Panc1 (cell line): ENCODE measurements at regions not wholly inside any gene's neighbourhood (a gene's known extent, or its start where the extent isn't known, plus 50 kb on each side); places are given as distances from the start of the nearest gene placed in this dataset.

Source experiments
- ATAC-seq: fragments of 200-7000 bp; cut with Tn5 transposase; 2 replicates; pipeline ENCODE4 v1.9.1; 2020; ENCODE audit warnings: mild to moderate bottlenecking, moderate library complexity
- BruUV-seq: library from RNA; stranded (reverse); fragments of 400-500 nt; replicated peaks from 2 replicates; lab custom pipeline; 2021; lab: Mats Ljungman, UMichigan
- CTCF ChIA-PET: fragments of 300-600 bp; sonication (Branson Sonifier 250); formaldehyde crosslinking; loops from one replicate; lab custom pipeline; 2022; ENCODE audit warnings: antibody characterized with exemption; lab: Charles Lee
- POLR2A ChIA-PET: fragments of 300-600 bp; sonication (Branson Sonifier 250); formaldehyde crosslinking; loops from one replicate; lab custom pipeline; 2022; ENCODE audit warnings: antibody characterized with exemption; lab: Charles Lee
- DNase-seq: peaks from one replicate; pipeline ENCODE4 v3.0.0-alpha.2; 2010; ENCODE audit warnings: low read depth, low spot score
- H3K27ac ChIP-seq: 2 replicates; pipeline ENCODE4 v1.5.1; 2011; ENCODE audit warnings: mild to moderate bottlenecking, low read length, inconsistent platforms
- H3K27me3 ChIP-seq: fragments of 200-500 bp; sonication (Bioruptor generic); 2 replicates; pipeline ENCODE4 v1.6.0; 2014; ENCODE audit warnings: low read length, inconsistent platforms; ENCODE audit not compliant: control insufficient read depth, insufficient read depth
- H3K36me3 ChIP-seq: fragments of 200-500 bp; sonication (Bioruptor generic); 2 replicates; pipeline ENCODE4 v1.5.1; 2014; ENCODE audit warnings: inconsistent platforms, mild to moderate bottlenecking, low read length, moderate library complexity; ENCODE audit not compliant: control insufficient read depth, insufficient read depth
- H3K4me1 ChIP-seq: 2 replicates; pipeline ENCODE4 v1.5.1; 2011; ENCODE audit warnings: inconsistent platforms, mild to moderate bottlenecking, low read length, moderate library complexity; ENCODE audit not compliant: control insufficient read depth, insufficient read depth
- H3K4me3 ChIP-seq, 2 experiments: 2 replicates each; pipeline ENCODE4 v1.5.1; 2011 to 2012; ENCODE audit warnings: low read depth in 2 of 2, low read length in 2 of 2, mild to moderate bottlenecking in 2 of 2, inconsistent platforms in 1 of 2, moderate library complexity in 1 of 2
- H3K9me3 ChIP-seq: fragments of 200-500 bp; sonication (Bioruptor generic); 2 replicates; pipeline ENCODE4 v1.5.1; 2014; ENCODE audit warnings: low read depth, mild to moderate bottlenecking, inconsistent platforms, low read length, moderate library complexity; ENCODE audit not compliant: control insufficient read depth, insufficient read depth
- POLR2AphosphoS5 ChIP-seq: IDR thresholded peaks from 2 replicates; pipeline ENCODE4 v1.6.1; 2012; ENCODE audit warnings: mild to moderate bottlenecking, low read depth, low read length, moderate library complexity
- SIN3A ChIP-seq: IDR thresholded peaks from 2 replicates; pipeline ENCODE4 v1.6.1; 2012; ENCODE audit warnings: low read depth, mild to moderate bottlenecking, low read length, moderate library complexity, borderline replicate concordance; ENCODE audit not compliant: insufficient read depth
- TCF7L2 ChIP-seq: IDR thresholded peaks from 2 replicates; pipeline ENCODE4 v1.6.1; 2011; ENCODE audit warnings: mild to moderate bottlenecking, low read depth, low read length, inconsistent platforms
- in situ Hi-C: cut with HindIII; loops from 2 replicates; pipeline ENCODE4 v1.10.0; 2016; ENCODE audit warnings: low sequenced_read_pairs, low pct_unique_long_range_greater_than_20kb
- intact Hi-C: fragments of 100-400 bp; cut with micrococcal nuclease; formaldehyde crosslinking; loops from one replicate; pipeline ENCODE4 v1.10.0; 2022; ENCODE audit not compliant: unreplicated experiment
- TF ChIP-seq, protein P1 (sequence below): fragments of 450-650 bp; IDR thresholded peaks from 2 replicates; pipeline ENCODE4 v1.5.1; 2017; ENCODE audit warnings: mild to moderate bottlenecking
- TF ChIP-seq, protein P2 (sequence below), 2 experiments: IDR thresholded peaks; 2 replicates each; pipeline ENCODE4 v1.6.1; 2011 to 2012; ENCODE audit warnings: low read depth in 2 of 2, control low read depth in 1 of 2, low read length in 1 of 2, mild to moderate bottlenecking in 1 of 2, moderate library complexity in 1 of 2; ENCODE audit not compliant: insufficient read depth in 1 of 2

DNA sequence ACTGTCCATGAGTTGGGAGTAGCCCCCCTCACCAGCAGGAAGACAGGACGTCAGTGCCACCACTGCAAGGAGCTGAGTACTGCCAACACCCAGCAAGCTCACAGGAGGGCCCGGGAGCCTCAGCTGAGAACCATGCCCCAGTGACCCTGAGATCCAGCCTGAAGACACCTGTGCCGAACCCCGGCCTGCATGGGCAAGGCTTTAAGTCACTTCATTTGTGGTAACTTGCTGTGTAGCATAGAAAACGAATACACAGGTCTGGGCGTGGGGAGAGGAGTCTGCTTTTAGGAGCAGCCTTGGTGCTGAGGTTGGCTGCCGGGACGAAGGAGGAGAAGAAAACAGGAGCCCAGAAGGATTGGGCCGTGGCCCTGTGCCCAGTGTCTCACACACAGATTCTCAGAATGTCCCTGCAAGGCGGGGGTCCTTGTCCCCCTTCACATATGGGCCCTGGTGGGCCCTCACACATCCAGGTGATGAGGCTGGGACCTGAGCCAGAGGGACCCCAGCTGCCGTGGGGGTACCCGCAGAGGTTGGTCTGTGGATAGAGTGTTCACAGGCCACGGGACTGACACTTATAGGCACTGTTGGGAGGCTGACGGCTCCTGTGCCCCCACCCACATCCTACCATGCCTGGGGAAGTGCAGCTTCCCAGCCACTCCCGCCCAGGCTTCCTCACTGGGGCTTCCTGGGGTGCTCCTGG is 85.3 kb downstream of the PLXNA1 start:
- CTCF ChIA-PET, result no interaction called here
- BruUV-seq, result no TSS peak
- POLR2A ChIA-PET, result interaction anchor here (0.6 kb wide), 1 partner anchor 401 kb away, joined by 3 read pairs; no protein-coding TSS in a partner anchor
- Histone ChIP-seq H3K27me3 (no peaks in the 10 kb centered on the region), H3K27ac (no peak overlapping the region), H3K36me3 (no peaks in the 10 kb centered on the region), H3K4me1 (no peaks in the 10 kb centered on the region), H3K9me3 (no peaks in the 10 kb centered on the region), H3K4me3 (no peak overlapping the region)
- TF ChIP-seq POLR2AphosphoS5 (no peak), TCF7L2 (no peak), SIN3A (no peak)
- TF ChIP-seq, protein P1, sequence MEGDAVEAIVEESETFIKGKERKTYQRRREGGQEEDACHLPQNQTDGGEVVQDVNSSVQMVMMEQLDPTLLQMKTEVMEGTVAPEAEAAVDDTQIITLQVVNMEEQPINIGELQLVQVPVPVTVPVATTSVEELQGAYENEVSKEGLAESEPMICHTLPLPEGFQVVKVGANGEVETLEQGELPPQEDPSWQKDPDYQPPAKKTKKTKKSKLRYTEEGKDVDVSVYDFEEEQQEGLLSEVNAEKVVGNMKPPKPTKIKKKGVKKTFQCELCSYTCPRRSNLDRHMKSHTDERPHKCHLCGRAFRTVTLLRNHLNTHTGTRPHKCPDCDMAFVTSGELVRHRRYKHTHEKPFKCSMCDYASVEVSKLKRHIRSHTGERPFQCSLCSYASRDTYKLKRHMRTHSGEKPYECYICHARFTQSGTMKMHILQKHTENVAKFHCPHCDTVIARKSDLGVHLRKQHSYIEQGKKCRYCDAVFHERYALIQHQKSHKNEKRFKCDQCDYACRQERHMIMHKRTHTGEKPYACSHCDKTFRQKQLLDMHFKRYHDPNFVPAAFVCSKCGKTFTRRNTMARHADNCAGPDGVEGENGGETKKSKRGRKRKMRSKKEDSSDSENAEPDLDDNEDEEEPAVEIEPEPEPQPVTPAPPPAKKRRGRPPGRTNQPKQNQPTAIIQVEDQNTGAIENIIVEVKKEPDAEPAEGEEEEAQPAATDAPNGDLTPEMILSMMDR, result no peak
- TF ChIP-seq, protein P2, sequence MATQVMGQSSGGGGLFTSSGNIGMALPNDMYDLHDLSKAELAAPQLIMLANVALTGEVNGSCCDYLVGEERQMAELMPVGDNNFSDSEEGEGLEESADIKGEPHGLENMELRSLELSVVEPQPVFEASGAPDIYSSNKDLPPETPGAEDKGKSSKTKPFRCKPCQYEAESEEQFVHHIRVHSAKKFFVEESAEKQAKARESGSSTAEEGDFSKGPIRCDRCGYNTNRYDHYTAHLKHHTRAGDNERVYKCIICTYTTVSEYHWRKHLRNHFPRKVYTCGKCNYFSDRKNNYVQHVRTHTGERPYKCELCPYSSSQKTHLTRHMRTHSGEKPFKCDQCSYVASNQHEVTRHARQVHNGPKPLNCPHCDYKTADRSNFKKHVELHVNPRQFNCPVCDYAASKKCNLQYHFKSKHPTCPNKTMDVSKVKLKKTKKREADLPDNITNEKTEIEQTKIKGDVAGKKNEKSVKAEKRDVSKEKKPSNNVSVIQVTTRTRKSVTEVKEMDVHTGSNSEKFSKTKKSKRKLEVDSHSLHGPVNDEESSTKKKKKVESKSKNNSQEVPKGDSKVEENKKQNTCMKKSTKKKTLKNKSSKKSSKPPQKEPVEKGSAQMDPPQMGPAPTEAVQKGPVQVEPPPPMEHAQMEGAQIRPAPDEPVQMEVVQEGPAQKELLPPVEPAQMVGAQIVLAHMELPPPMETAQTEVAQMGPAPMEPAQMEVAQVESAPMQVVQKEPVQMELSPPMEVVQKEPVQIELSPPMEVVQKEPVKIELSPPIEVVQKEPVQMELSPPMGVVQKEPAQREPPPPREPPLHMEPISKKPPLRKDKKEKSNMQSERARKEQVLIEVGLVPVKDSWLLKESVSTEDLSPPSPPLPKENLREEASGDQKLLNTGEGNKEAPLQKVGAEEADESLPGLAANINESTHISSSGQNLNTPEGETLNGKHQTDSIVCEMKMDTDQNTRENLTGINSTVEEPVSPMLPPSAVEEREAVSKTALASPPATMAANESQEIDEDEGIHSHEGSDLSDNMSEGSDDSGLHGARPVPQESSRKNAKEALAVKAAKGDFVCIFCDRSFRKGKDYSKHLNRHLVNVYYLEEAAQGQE (IDR thresholded peaks at IDR 0.05; ENCODE audit: insufficient read depth in 1 of 2, low read depth in 2 of 2, low read length in 1 of 2), result no peak
- DNase-seq (no peak), ATAC-seq (no peak)
- intact Hi-C loops (no loop called here), in situ Hi-C loops (no loop called here)

DNA sequence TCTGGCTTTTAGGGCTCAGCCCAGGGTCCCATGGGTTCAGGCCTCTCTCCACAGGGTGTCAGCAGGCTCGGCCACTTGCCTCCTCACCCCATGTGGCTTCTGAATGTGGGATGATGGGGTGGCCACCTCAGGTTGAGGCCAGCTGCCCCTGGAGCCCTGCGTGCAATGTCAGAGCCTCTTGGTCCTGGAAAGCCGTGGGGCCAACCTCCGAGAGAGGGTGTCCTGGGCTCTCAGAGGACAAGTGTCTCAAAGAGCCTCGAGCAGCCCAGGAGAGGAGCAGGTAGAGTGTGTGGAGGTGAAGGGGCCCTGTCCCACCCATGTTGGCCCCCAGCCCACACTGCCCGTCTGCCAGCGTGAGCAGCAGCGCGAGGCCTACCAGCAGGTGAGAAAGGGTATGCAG is 86.0 kb downstream of the PLXNA1 start:
- POLR2A ChIA-PET, result interaction anchor here (0.6 kb wide), 1 partner anchor 400 kb away, joined by 3 read pairs; no protein-coding TSS in a partner anchor
- no TSS peak for BruUV-seq
- intact Hi-C loops, result no loop called here
- H3K9me3 ChIP-seq, result no peaks in the 10 kb centered on the region
- ATAC-seq (no peak), DNase-seq (no peak)
- no peaks in the 10 kb centered on the region for H3K27me3 ChIP-seq
- peaks cover 2% of the 10 kb centered on the region for H3K4me1 ChIP-seq
- H3K36me3 ChIP-seq, result no peaks in the 10 kb centered on the region
- in situ Hi-C loops, result no loop called here
- H3K4me3 ChIP-seq, result no peak overlapping the region
- H3K27ac ChIP-seq, result no peak overlapping the region
- TF ChIP-seq, protein P2 (IDR thresholded peaks at IDR 0.05; ENCODE audit: insufficient read depth in 1 of 2, low read depth in 2 of 2, low read length in 1 of 2), result no peak
- TF ChIP-seq TCF7L2, result no peak
- TF ChIP-seq POLR2AphosphoS5, result no peak
- no peak for TF ChIP-seq SIN3A
- TF ChIP-seq, protein P1, result no peak
- CTCF ChIA-PET, result no interaction called here
